Tibial nerve (tissue), 4 donors: ENCODE measurements at regions not wholly inside any gene's neighbourhood (a gene's known extent, or its start where the extent isn't known, plus 50 kb on each side); places are given as distances from the start of the nearest gene placed in this dataset.

Experiments used
- DNase-seq, 2 donors: peaks; one replicate each; pipeline ENCODE4 v3.0.0-alpha.2; 2019; ENCODE audit warnings: low spot score in 2 of 2
- H3K27ac ChIP-seq, 4 donors: fragments of 200-600 bp; sonication (generic) in 3 of 4; one replicate each; pipeline ENCODE4 v1.5.1; 2017 to 2019; ENCODE audit warnings: mild to moderate bottlenecking in 1 of 4
- H3K27me3 ChIP-seq, 2 donors: fragments of 200-600 bp; sonication (generic) in 1 of 2; one replicate each; pipeline versions ENCODE4 v1.5.1 to v1.6.0; 2017 to 2019
- H3K36me3 ChIP-seq, 3 donors: fragments of 200-600 bp; sonication (generic); one replicate each; pipeline ENCODE4 v1.5.1; 2018 to 2019
- H3K4me1 ChIP-seq, 4 donors: fragments of 200-600 bp; sonication (generic) in 3 of 4; one replicate each; pipeline ENCODE4 v1.5.1; 2017 to 2019
- H3K4me3 ChIP-seq, 4 donors: fragments of 200-600 bp; sonication (generic) in 3 of 4; one replicate each; pipeline ENCODE4 v1.5.1; 2017 to 2019; ENCODE audit warnings: mild to moderate bottlenecking in 1 of 4, moderate library complexity in 1 of 4
- H3K9me3 ChIP-seq, 4 donors: fragments of 200-600 bp; sonication (generic) in 3 of 4; one replicate each; pipeline ENCODE4 v1.5.1; 2017 to 2019
- CTCF ChIP-seq, 5 experiments: fragments of 200-600 bp in 3 of 5; fragments of 450-650 bp in 2 of 5; sonication (generic) in 3 of 5; IDR thresholded peaks; one replicate each; pipeline ENCODE4 v1.5.1; 2016 to 2019; ENCODE audit warnings: antibody characterized with exemption in 5 of 5, mild to moderate bottlenecking in 3 of 5, moderate library complexity in 2 of 5
- EP300 ChIP-seq, 2 donors: sonication (generic); formaldehyde crosslinking; IDR thresholded peaks; one replicate each; pipeline ENCODE4 v1.6.1; 2017; ENCODE audit warnings: antibody characterized with exemption in 2 of 2, mild to moderate bottlenecking in 1 of 2
- POLR2A ChIP-seq, 2 donors: fragments of 450-650 bp; IDR thresholded peaks; one replicate each; pipeline ENCODE4 v1.6.1; 2017; ENCODE audit warnings: antibody characterized with exemption in 2 of 2, mild to moderate bottlenecking in 2 of 2, moderate library complexity in 2 of 2
- WGBS, 2 donors: methylation state at CpG; one replicate each; pipeline ENCODE4 v1.1.5; 2018; 5-methylcytosine and 5-hydroxymethylcytosine counted together

DNA sequence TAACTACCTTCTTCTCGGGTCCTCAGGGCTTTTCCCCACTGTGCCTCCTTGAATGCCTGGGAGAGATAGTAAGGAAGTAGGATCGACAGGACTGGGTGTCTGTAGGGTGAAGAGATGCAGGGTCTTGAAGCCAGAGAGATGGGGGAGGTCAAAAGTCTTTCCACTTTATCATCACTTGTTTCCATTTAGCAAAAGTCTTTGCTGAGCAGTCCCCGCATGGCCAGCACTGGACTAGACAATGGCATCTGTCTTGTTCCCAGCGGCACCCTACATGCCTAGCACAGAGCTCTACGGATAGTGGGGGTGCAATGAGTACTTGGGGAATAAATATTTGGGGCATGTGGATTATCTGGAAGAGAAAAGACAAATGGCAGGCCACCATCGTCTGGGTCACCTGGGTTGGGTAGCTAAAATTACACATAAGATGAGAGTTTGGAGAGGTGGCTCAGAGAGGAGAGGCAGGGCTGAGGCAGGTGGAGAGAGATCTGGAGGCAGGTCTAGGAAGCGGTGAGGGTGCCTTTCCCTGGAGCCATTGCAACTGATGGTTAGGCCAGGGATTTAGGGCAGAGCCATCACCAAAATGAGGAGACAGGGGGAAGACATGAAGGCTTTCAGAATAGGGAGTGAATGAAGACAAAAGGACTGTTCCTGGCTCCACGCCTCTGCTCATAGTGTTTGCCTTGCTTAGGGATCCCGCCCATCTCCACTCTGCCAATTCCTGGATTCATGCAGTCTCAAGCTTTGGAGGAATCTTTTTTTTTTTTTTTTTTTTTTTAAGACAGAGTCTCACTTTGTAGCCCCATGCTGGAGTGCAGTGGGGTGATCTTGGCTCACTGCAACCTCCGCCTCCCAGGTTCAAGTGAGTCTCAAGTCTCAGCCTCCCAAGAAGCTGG is 250.8 kb upstream of the KLF4 start:
- DNase-seq = peak in 1 of 2 donors; percentile 64
- 78 to 80% methylated on average over 10 of the region's 10 CpGs for WGBS, 2 donors
- peak overlapping the region in 2 of 4 donors; percentile 78 to 82 for H3K27ac ChIP-seq
- no peak overlapping the region for H3K4me3 ChIP-seq
- peaks cover 0 to 41% (median 4%) of the 10 kb centered on the region in 4 donors for H3K4me1 ChIP-seq
- H3K27me3 ChIP-seq = no peaks in the 10 kb centered on the region
- no peaks in the 10 kb centered on the region for H3K9me3 ChIP-seq
- no peak for TF ChIP-seq EP300 (IDR thresholded peaks at IDR 0.05)
- no peak for TF ChIP-seq POLR2A (IDR thresholded peaks at IDR 0.05)
- TF ChIP-seq CTCF (IDR thresholded peaks at IDR 0.05) = no peak
- H3K36me3 ChIP-seq = no peaks in the 10 kb centered on the region

DNA sequence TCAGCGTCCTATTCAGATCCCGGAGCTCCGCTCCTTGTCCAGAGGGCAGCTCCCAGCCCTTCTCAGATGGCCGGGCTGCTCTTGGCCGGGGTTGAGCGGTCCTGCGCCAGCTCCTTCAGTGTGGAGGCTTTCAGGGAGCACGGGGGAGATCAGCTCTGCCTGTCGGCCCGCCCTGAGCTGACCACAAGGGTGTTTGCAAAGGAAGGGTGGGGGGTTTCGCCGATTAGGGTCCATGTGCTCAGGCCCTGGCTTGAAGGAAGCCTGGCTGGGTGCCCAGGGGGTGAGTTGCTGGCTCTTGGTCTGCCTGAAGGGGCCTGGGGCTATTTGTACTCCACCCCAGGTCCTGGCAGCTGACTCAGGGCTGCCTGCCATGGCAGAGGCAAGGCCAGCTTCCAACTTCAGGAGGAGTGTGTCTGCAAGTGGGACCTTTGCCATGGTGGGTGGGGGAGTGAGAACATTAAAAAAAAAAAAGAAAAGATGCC is 250.1 kb upstream of the KLF4 start:
- Histone ChIP-seq H3K36me3 (no peaks in the 10 kb centered on the region), H3K27ac (peak overlapping the region in 2 of 4 donors; percentile 78 to 82), H3K9me3 (no peaks in the 10 kb centered on the region), H3K4me1 (peaks cover 0 to 48% (median 4%) of the 10 kb centered on the region in 4 donors), H3K4me3 (no peak overlapping the region), H3K27me3 (no peaks in the 10 kb centered on the region)
- DNase-seq = no peak
- WGBS, 2 donors = 58 to 65% methylated on average over 7 to 12 of the region's 12 CpGs
- no peak for TF ChIP-seq EP300 (IDR thresholded peaks at IDR 0.05)
- no peak for TF ChIP-seq POLR2A (IDR thresholded peaks at IDR 0.05)
- TF ChIP-seq CTCF (IDR thresholded peaks at IDR 0.05) = no peak

GRCh38 chr9:107738789-107739188 is 249.2 kb upstream of the KLF4 start:
- H3K9me3 ChIP-seq = no peaks in the 10 kb centered on the region
- H3K4me1 ChIP-seq = peaks cover 0 to 57% (median 9%) of the 10 kb centered on the region in 4 donors
- TF ChIP-seq POLR2A (IDR thresholded peaks at IDR 0.05) (no peak), CTCF (IDR thresholded peaks at IDR 0.05) (no peak), EP300 (IDR thresholded peaks at IDR 0.05) (no peak)
- H3K36me3 ChIP-seq = no peaks in the 10 kb centered on the region
- no peak for DNase-seq
- H3K27ac ChIP-seq = peak overlapping the region; percentile 21 to 82 (median 58)
- H3K4me3 ChIP-seq = no peak overlapping the region
- H3K27me3 ChIP-seq = no peaks in the 10 kb centered on the region
- WGBS, 2 donors = 82 to 85% methylated on average over 2 of the region's 2 CpGs

GRCh38 chr9:107737987-107738743 is 248.6 kb upstream of the KLF4 start:
- no peaks in the 10 kb centered on the region for H3K36me3 ChIP-seq
- H3K4me3 ChIP-seq = no peak overlapping the region
- TF ChIP-seq EP300 (IDR thresholded peaks at IDR 0.05) (peak in 1 of 2 donors; percentile 38), CTCF (IDR thresholded peaks at IDR 0.05) (no peak)
- no peaks in the 10 kb centered on the region for H3K27me3 ChIP-seq
- peaks cover 0 to 63% (median 14%) of the 10 kb centered on the region in 4 donors for H3K4me1 ChIP-seq
- H3K9me3 ChIP-seq = no peaks in the 10 kb centered on the region
- H3K27ac ChIP-seq = peak overlapping the region; percentile 21 to 82 (median 58)
- WGBS, 2 donors = 57 to 68% methylated on average over 17 of the region's 17 CpGs
- peak; percentile 37 to 52 for DNase-seq
